Kidney glomerular epithelial cell (primary cell): ENCODE measurements at regions not wholly inside any gene's neighbourhood (a gene's known extent, or its start where the extent isn't known, plus 50 kb on each side); places are given as distances from the start of the nearest gene placed in this dataset.
A peak's percentile ranks its signal among the peaks of the same experiment; 100 is the strongest.
"Not testable (repeated sequence)": the region's sequence is repeated elsewhere in the genome, so short reads cannot be mapped to it uniquely, and the experiment has no call there.

Experiments used
- DNase-seq: peaks from one replicate; lab custom pipeline; 2025; lab: John Stamatoyannopoulos, UW

GRCh38 chr1:199522936-199523335, 504.6 kb upstream of the NR5A2 start:
- DNase-seq, result no peak

GRCh38 chr1:199529324-199529723, 498.2 kb upstream of the NR5A2 start:
- DNase-seq, result no peak

- DNase-seq, result not testable (repeated sequence)
Measured at GRCh38 chr1:199533361-199533760, 494.1 kb upstream of the NR5A2 start.

GRCh38 chr1:199545780-199546179, 481.7 kb upstream of the NR5A2 start:
- no peak for DNase-seq

GRCh38 chr1:199546323-199546722, 481.2 kb upstream of the NR5A2 start:
- DNase-seq, result peak; percentile 70

GRCh38 chr1:199549421-199549820, 478.1 kb upstream of the NR5A2 start:
- peak; percentile 51 for DNase-seq

- peak; percentile 42 for DNase-seq
Measured at GRCh38 chr1:199550199-199551065, 477.1 kb upstream of the NR5A2 start.

- DNase-seq, result peak; percentile 69
Measured at GRCh38 chr1:199551967-199552565, 475.4 kb upstream of the NR5A2 start.

GRCh38 chr1:199553104-199553503, 474.4 kb upstream of the NR5A2 start:
- no peak for DNase-seq

- DNase-seq, result no peak
Measured at GRCh38 chr1:199561334-199561733, 466.2 kb upstream of the NR5A2 start.

GRCh38 chr1:199573047-199573446, 454.5 kb upstream of the NR5A2 start:
- DNase-seq, result no peak

GRCh38 chr1:199574950-199575349, 452.6 kb upstream of the NR5A2 start:
- DNase-seq, result no peak

GRCh38 chr1:199580300-199580699, 447.2 kb upstream of the NR5A2 start:
- DNase-seq, result no peak

- DNase-seq, result no peak
Measured at GRCh38 chr1:199585392-199585791, 442.1 kb upstream of the NR5A2 start.

- no peak for DNase-seq
Measured at GRCh38 chr1:199590708-199591107, 436.8 kb upstream of the NR5A2 start.

GRCh38 chr1:199591468-199591867, 436.0 kb upstream of the NR5A2 start:
- no peak for DNase-seq

GRCh38 chr1:199593475-199593874, 434.0 kb upstream of the NR5A2 start:
- no peak for DNase-seq

GRCh38 chr1:199596448-199596847, 431.1 kb upstream of the NR5A2 start:
- DNase-seq, result not testable (repeated sequence)

- DNase-seq, result no peak
Measured at GRCh38 chr1:199597152-199597551, 430.4 kb upstream of the NR5A2 start.

- no peak for DNase-seq
Measured at GRCh38 chr1:199608414-199608813, 419.1 kb upstream of the NR5A2 start.

- peak; percentile 61 for DNase-seq
Measured at GRCh38 chr1:199612976-199613774, 414.3 kb upstream of the NR5A2 start.

- no peak for DNase-seq
Measured at GRCh38 chr1:199616947-199617346, 410.6 kb upstream of the NR5A2 start.

GRCh38 chr1:199619223-199619622, 408.3 kb upstream of the NR5A2 start:
- no peak for DNase-seq
